DOHH2 (cell line): ENCODE measurements at regions not wholly inside any gene's neighbourhood (a gene's known extent, or its start where the extent isn't known, plus 50 kb on each side); places are given as distances from the start of the nearest gene placed in this dataset.

ENCODE experiments used
- H3F3A ChIP-seq: fragments of 200-600 bp; sonication (generic), shearing (Covaris generic); 2 replicates; pipeline ENCODE4 v1.6.0; 2016; ENCODE audit warnings: antibody characterized with exemption, mild to moderate bottlenecking; ENCODE audit not compliant: control insufficient read depth, insufficient read depth
- H3K27ac ChIP-seq: fragments of 200-600 bp; sonication (generic); 2 replicates; pipeline ENCODE4 v1.5.1; 2014; ENCODE audit warnings: low read depth, mild to moderate bottlenecking, low read length, moderate library complexity
- H3K27me3 ChIP-seq: fragments of 200-600 bp; sonication (generic); 2 replicates; pipeline ENCODE4 v1.6.1; 2014; ENCODE audit warnings: mild to moderate bottlenecking, low read length, mixed read lengths; ENCODE audit not compliant: control insufficient read depth
- H3K36me3 ChIP-seq: fragments of 200-600 bp; sonication (generic); 2 replicates; pipeline ENCODE4 v1.6.1; 2014; ENCODE audit warnings: mild to moderate bottlenecking, low read length, moderate library complexity, mixed read lengths; ENCODE audit not compliant: control insufficient read depth
- H3K4me1 ChIP-seq: fragments of 200-600 bp; sonication (generic); 2 replicates; pipeline ENCODE4 v1.6.1; 2014; ENCODE audit warnings: mild to moderate bottlenecking, low read length, mixed read lengths; ENCODE audit not compliant: control insufficient read depth
- H3K4me2 ChIP-seq: fragments of 200-600 bp; sonication (generic); 2 replicates; pipeline ENCODE4 v1.6.0; 2014; ENCODE audit warnings: mild to moderate bottlenecking, low read length, moderate library complexity
- H3K4me3 ChIP-seq: fragments of 200-600 bp; sonication (generic); 2 replicates; pipeline ENCODE4 v1.5.1; 2014; ENCODE audit warnings: mild to moderate bottlenecking, low read length, mixed read lengths
- H3K79me2 ChIP-seq: fragments of 200-600 bp; sonication (generic); 2 replicates; pipeline ENCODE4 v1.6.1; 2014; ENCODE audit warnings: mild to moderate bottlenecking, low read length, mixed read lengths; ENCODE audit not compliant: control insufficient read depth
- H3K9me2 ChIP-seq: fragments of 200-600 bp; sonication (generic); replicated peaks from 2 replicates; pipeline ENCODE4 v1.6.1; 2014; ENCODE audit warnings: mild to moderate bottlenecking, low read length, mixed read lengths; ENCODE audit not compliant: control insufficient read depth
- H3K9me3 ChIP-seq: fragments of 200-600 bp; sonication (generic); 2 replicates; pipeline ENCODE4 v1.6.1; 2014; ENCODE audit warnings: antibody characterized with exemption, low read length, mixed read lengths; ENCODE audit not compliant: control insufficient read depth, insufficient read depth
- H4K20me1 ChIP-seq: fragments of 200-600 bp; sonication (generic); 2 replicates; pipeline ENCODE4 v1.6.0; 2014; ENCODE audit warnings: low read depth, mild to moderate bottlenecking, antibody characterized with exemption, low read length, moderate library complexity; ENCODE audit not compliant: control insufficient read depth, insufficient read depth
- CTCF ChIP-seq: fragments of 200-600 bp; sonication (generic); IDR thresholded peaks from one replicate; pipeline ENCODE4 v1.5.1; 2014; ENCODE audit warnings: antibody characterized with exemption, mild to moderate bottlenecking, low read depth, low read length; ENCODE audit not compliant: poor library complexity, severe bottlenecking
- EZH2phosphoT487 ChIP-seq: fragments of 200-600 bp; sonication (generic); IDR thresholded peaks from 2 replicates; pipeline ENCODE4 v1.6.1; 2017; ENCODE audit warnings: borderline replicate concordance, mild to moderate bottlenecking, antibody characterized with exemption, low read length, moderate library complexity, mixed read lengths

- Histone ChIP-seq H3K9me2 (no peaks in the 10 kb centered on the region), H3K36me3 (no peaks in the 10 kb centered on the region), H3K9me3 (no peaks in the 10 kb centered on the region), H4K20me1 (no peaks in the 10 kb centered on the region), H3K4me1 (no peaks in the 10 kb centered on the region), H3F3A (no peaks in the 10 kb centered on the region), H3K27me3 (no peaks in the 10 kb centered on the region), H3K4me3 (no peak overlapping the region), H3K27ac (no peak overlapping the region), H3K79me2 (no peaks in the 10 kb centered on the region), H3K4me2 (no peak overlapping the region)
- TF ChIP-seq EZH2phosphoT487 (no peak), CTCF (no peak)
These were observed 340.2 kb upstream of the ADAMTS9 start for GRCh38 chr3:65028024-65028423.

- no peak for TF ChIP-seq CTCF
- TF ChIP-seq EZH2phosphoT487, result no peak
- H3K9me3 ChIP-seq, result no peaks in the 10 kb centered on the region
- no peak overlapping the region for H3K27ac ChIP-seq
- no peaks in the 10 kb centered on the region for H3K4me1 ChIP-seq
- H3K9me2 ChIP-seq, result no peaks in the 10 kb centered on the region
- no peaks in the 10 kb centered on the region for H3K27me3 ChIP-seq
- H3K79me2 ChIP-seq, result no peaks in the 10 kb centered on the region
- H3K4me2 ChIP-seq, result no peak overlapping the region
- no peaks in the 10 kb centered on the region for H3K36me3 ChIP-seq
- no peak overlapping the region for H3K4me3 ChIP-seq
- H4K20me1 ChIP-seq, result no peaks in the 10 kb centered on the region
- H3F3A ChIP-seq, result no peaks in the 10 kb centered on the region
These were observed 339.5 kb upstream of the ADAMTS9 start for GRCh38 chr3:65027335-65027734.

- Histone ChIP-seq H4K20me1 (no peaks in the 10 kb centered on the region), H3K36me3 (no peaks in the 10 kb centered on the region), H3K79me2 (no peaks in the 10 kb centered on the region), H3K4me1 (no peaks in the 10 kb centered on the region), H3K4me3 (no peak overlapping the region), H3K27me3 (no peaks in the 10 kb centered on the region), H3K9me3 (no peaks in the 10 kb centered on the region), H3K9me2 (no peaks in the 10 kb centered on the region), H3F3A (no peaks in the 10 kb centered on the region), H3K27ac (no peak overlapping the region), H3K4me2 (no peak overlapping the region)
- TF ChIP-seq EZH2phosphoT487, result no peak
- no peak for TF ChIP-seq CTCF
These were observed 338.4 kb upstream of the ADAMTS9 start for GRCh38 chr3:65026151-65026550.

GRCh38 chr3:65024148-65024547 is 336.3 kb upstream of the ADAMTS9 start:
- TF ChIP-seq CTCF, result no peak
- no peaks in the 10 kb centered on the region for H3K4me1 ChIP-seq
- no peaks in the 10 kb centered on the region for H3K9me3 ChIP-seq
- H3K36me3 ChIP-seq, result no peaks in the 10 kb centered on the region
- no peaks in the 10 kb centered on the region for H3K79me2 ChIP-seq
- no peak overlapping the region for H3K4me3 ChIP-seq
- no peaks in the 10 kb centered on the region for H3F3A ChIP-seq
- H3K4me2 ChIP-seq, result no peak overlapping the region
- no peaks in the 10 kb centered on the region for H3K27me3 ChIP-seq
- no peaks in the 10 kb centered on the region for H4K20me1 ChIP-seq
- no peak overlapping the region for H3K27ac ChIP-seq
- H3K9me2 ChIP-seq, result no peaks in the 10 kb centered on the region
